ENCODE measurements at regions not wholly inside any gene's neighbourhood (a gene's known extent, or its start where the extent isn't known, plus 50 kb on each side); places are given as distances from the start of the nearest gene placed in this dataset.
"Not testable (repeated sequence)": the region's sequence is repeated elsewhere in the genome, so short reads cannot be mapped to it uniquely, and the experiment has no call there.

GRCh38 chrX:4005281-4005680 is 291.8 kb upstream of the PRKX start:
- no peak for TF ChIP-seq ZNF274 (IDR thresholded peaks at IDR 0.05; ENCODE audit: low read depth, low read length)
- no peak for TF ChIP-seq SUZ12 (IDR thresholded peaks at IDR 0.05; ENCODE audit: extremely low read depth, insufficient read depth, insufficient read length)
- no peak for TF ChIP-seq YY1 (IDR thresholded peaks at IDR 0.05; ENCODE audit: insufficient read depth, insufficient read length)
- Histone ChIP-seq H3K9me3 (ENCODE audit: insufficient read depth, low read length) (no peaks in the 10 kb centered on the region), H3K9ac (ENCODE audit: insufficient read length, low read depth) (no peak overlapping the region), H3K27me3 (ENCODE audit: insufficient read depth, insufficient read length) (no peaks in the 10 kb centered on the region), H3K36me3 (ENCODE audit: insufficient read depth, insufficient read length, low read length) (no peaks in the 10 kb centered on the region), H3K4me3 (ENCODE audit: insufficient read length, low read depth) (no peak overlapping the region), H3K4me1 (ENCODE audit: insufficient read depth, insufficient read length) (no peaks in the 10 kb centered on the region)
- DNase-seq (ENCODE audit: low read depth, low spot score): no peak

GRCh38 chrX:4004822-4005221 is 291.4 kb upstream of the PRKX start:
- no peak overlapping the region for H3K4me3 ChIP-seq (ENCODE audit: insufficient read length, low read depth)
- H3K36me3 ChIP-seq (ENCODE audit: insufficient read depth, insufficient read length, low read length): no peaks in the 10 kb centered on the region
- no peak overlapping the region for H3K9ac ChIP-seq (ENCODE audit: insufficient read length, low read depth)
- TF ChIP-seq YY1 (IDR thresholded peaks at IDR 0.05; ENCODE audit: insufficient read depth, insufficient read length) (no peak), SUZ12 (IDR thresholded peaks at IDR 0.05; ENCODE audit: extremely low read depth, insufficient read depth, insufficient read length) (no peak), ZNF274 (IDR thresholded peaks at IDR 0.05; ENCODE audit: low read depth, low read length) (no peak)
- no peaks in the 10 kb centered on the region for H3K4me1 ChIP-seq (ENCODE audit: insufficient read depth, insufficient read length)
- no peak for DNase-seq (ENCODE audit: low read depth, low spot score)
- H3K27me3 ChIP-seq (ENCODE audit: insufficient read depth, insufficient read length): no peaks in the 10 kb centered on the region
- H3K9me3 ChIP-seq (ENCODE audit: insufficient read depth, low read length): no peaks in the 10 kb centered on the region

DNA sequence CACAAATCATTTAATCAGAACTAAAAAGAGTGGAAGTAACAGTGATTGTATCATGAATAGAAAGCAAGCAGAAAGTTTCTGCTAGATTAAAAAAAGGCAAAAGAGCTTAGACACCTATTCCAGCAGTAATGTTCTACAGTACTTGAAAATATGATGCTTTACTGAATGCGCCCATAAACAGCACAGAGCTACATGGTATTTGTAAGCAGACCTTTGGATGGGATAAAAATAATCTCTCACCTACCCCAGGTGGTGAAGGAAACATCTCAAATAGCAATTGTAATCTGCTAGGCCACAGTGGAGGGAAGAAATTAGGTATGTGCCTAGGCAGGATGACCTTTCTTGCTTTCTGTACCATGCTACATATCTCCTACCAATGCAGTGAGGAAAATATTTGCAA is 280.9 kb upstream of the PRKX start:
- DNase-seq (ENCODE audit: low read depth, low spot score): no peak
- Histone ChIP-seq H3K4me1 (ENCODE audit: insufficient read depth, insufficient read length) (no peaks in the 10 kb centered on the region), H3K4me3 (ENCODE audit: insufficient read length, low read depth) (no peak overlapping the region), H3K27me3 (ENCODE audit: insufficient read depth, insufficient read length) (no peaks in the 10 kb centered on the region), H3K9ac (ENCODE audit: insufficient read length, low read depth) (no peak overlapping the region), H3K36me3 (ENCODE audit: insufficient read depth, insufficient read length, low read length) (no peaks in the 10 kb centered on the region), H3K9me3 (ENCODE audit: insufficient read depth, low read length) (no peaks in the 10 kb centered on the region)
- no peak for TF ChIP-seq ZNF274 (IDR thresholded peaks at IDR 0.05; ENCODE audit: low read depth, low read length)
- TF ChIP-seq SUZ12 (IDR thresholded peaks at IDR 0.05; ENCODE audit: extremely low read depth, insufficient read depth, insufficient read length): no peak
- no peak for TF ChIP-seq YY1 (IDR thresholded peaks at IDR 0.05; ENCODE audit: insufficient read depth, insufficient read length)

- TF ChIP-seq ZNF274 (IDR thresholded peaks at IDR 0.05; ENCODE audit: low read depth, low read length) (no peak), SUZ12 (IDR thresholded peaks at IDR 0.05; ENCODE audit: extremely low read depth, insufficient read depth, insufficient read length) (no peak), YY1 (IDR thresholded peaks at IDR 0.05; ENCODE audit: insufficient read depth, insufficient read length) (no peak)
- H3K27me3 ChIP-seq (ENCODE audit: insufficient read depth, insufficient read length): no peaks in the 10 kb centered on the region
These were observed 277.1 kb upstream of the PRKX start for GRCh38 chrX:3990569-3990968.

GRCh38 chrX:3972104-3972858 is 258.8 kb upstream of the PRKX start:
- not testable (repeated sequence) for DNase-seq (ENCODE audit: low read depth, low spot score)

More at GRCh38 chrX:3990569-3990968, 277.1 kb upstream of the PRKX start:
- no peak overlapping the region for H3K4me3 ChIP-seq (ENCODE audit: insufficient read length, low read depth)
- H3K36me3 ChIP-seq (ENCODE audit: insufficient read depth, insufficient read length, low read length): no peaks in the 10 kb centered on the region
- no peak overlapping the region for H3K9ac ChIP-seq (ENCODE audit: insufficient read length, low read depth)
- DNase-seq (ENCODE audit: low read depth, low spot score): no peak
- no peaks in the 10 kb centered on the region for H3K4me1 ChIP-seq (ENCODE audit: insufficient read depth, insufficient read length)
- no peaks in the 10 kb centered on the region for H3K9me3 ChIP-seq (ENCODE audit: insufficient read depth, low read length)

DNA sequence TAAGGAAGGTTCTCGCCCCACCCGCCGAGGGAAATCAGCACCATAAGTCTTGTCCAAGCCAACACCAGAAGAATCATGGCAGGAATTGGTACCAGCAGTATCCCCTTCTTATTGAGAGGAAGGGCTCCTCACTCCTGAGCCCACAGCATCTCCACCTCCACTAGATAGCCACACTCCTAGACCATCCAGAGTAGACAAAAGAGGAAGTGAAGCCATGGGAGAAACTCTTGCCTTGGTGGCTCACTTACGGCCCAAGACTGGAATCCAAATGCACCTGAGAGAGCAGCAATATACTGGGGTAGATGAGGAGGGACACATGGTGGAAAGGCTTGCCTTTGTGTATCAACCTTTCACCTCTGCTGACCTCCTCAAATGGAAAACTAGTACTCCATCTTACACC is 255.3 kb upstream of the PRKX start:
- H3K9ac ChIP-seq (ENCODE audit: insufficient read length, low read depth): no peak overlapping the region
- no peak overlapping the region for H3K4me3 ChIP-seq (ENCODE audit: insufficient read length, low read depth)
- no peaks in the 10 kb centered on the region for H3K36me3 ChIP-seq (ENCODE audit: insufficient read depth, insufficient read length, low read length)
- no peaks in the 10 kb centered on the region; the same call in 1 of the 2 replicates for H3K9me3 ChIP-seq (ENCODE audit: insufficient read depth, low read length)
- TF ChIP-seq YY1 (IDR thresholded peaks at IDR 0.05; ENCODE audit: insufficient read depth, insufficient read length) (no peak), ZNF274 (IDR thresholded peaks at IDR 0.05; ENCODE audit: low read depth, low read length) (no peak)
- DNase-seq (ENCODE audit: low read depth, low spot score): no peak
- no peaks in the 10 kb centered on the region for H3K27me3 ChIP-seq (ENCODE audit: insufficient read depth, insufficient read length)
- H3K4me1 ChIP-seq (ENCODE audit: insufficient read depth, insufficient read length): no peaks in the 10 kb centered on the region

More at GRCh38 chrX:3972104-3972858, 258.8 kb upstream of the PRKX start:
- H3K9ac ChIP-seq (ENCODE audit: insufficient read length, low read depth); H3K27me3 ChIP-seq (ENCODE audit: insufficient read depth, insufficient read length); H3K36me3 ChIP-seq (ENCODE audit: insufficient read depth, insufficient read length, low read length); H3K9me3 ChIP-seq (ENCODE audit: insufficient read depth, low read length); H3K4me1 ChIP-seq (ENCODE audit: insufficient read depth, insufficient read length); H3K4me3 ChIP-seq (ENCODE audit: insufficient read length, low read depth): not testable (repeated sequence)

- no peak overlapping the region for H3K9ac ChIP-seq (ENCODE audit: insufficient read length, low read depth)
- TF ChIP-seq YY1 (IDR thresholded peaks at IDR 0.05; ENCODE audit: insufficient read depth, insufficient read length) (no peak), SUZ12 (IDR thresholded peaks at IDR 0.05; ENCODE audit: extremely low read depth, insufficient read depth, insufficient read length) (no peak), ZNF274 (IDR thresholded peaks at IDR 0.05; ENCODE audit: low read depth, low read length) (no peak)
- no peak for DNase-seq (ENCODE audit: low read depth, low spot score)
These were observed 250.5 kb upstream of the PRKX start for GRCh38 chrX:3963980-3964379.

More at GRCh38 chrX:3963980-3964379, 250.5 kb upstream of the PRKX start:
- Histone ChIP-seq H3K27me3 (ENCODE audit: insufficient read depth, insufficient read length) (no peaks in the 10 kb centered on the region), H3K4me3 (ENCODE audit: insufficient read length, low read depth) (no peak overlapping the region), H3K9me3 (ENCODE audit: insufficient read depth, low read length) (no peaks in the 10 kb centered on the region), H3K36me3 (ENCODE audit: insufficient read depth, insufficient read length, low read length) (no peaks in the 10 kb centered on the region), H3K4me1 (ENCODE audit: insufficient read depth, insufficient read length) (no peaks in the 10 kb centered on the region)

Data from NT2/D1 (cell line).